BLaER1 treated with 17β-estradiol and CSF1 and Interleukin-3, amounts not matched to agents 10 nM and 100 nM (cell line): ENCODE measurements at regions not wholly inside any gene's neighbourhood (a gene's known extent, or its start where the extent isn't known, plus 50 kb on each side); places are given as distances from the start of the nearest gene placed in this dataset.
"Not testable (repeated sequence)": the region's sequence is repeated elsewhere in the genome, so short reads cannot be mapped to it uniquely, and the experiment has no call there.

Experiments
- H3K27ac ChIP-seq, 11 experiments: shearing (Covaris generic); formaldehyde crosslinking; 2 replicates each; pipeline ENCODE4 v1.8.1; 2022
- H3K27me3 ChIP-seq, 11 experiments: shearing (Covaris generic); formaldehyde crosslinking; 2 replicates each; pipeline ENCODE4 v1.8.1; 2022
- H3K36me3 ChIP-seq, 11 experiments: shearing (Covaris generic); formaldehyde crosslinking; 2 replicates each; pipeline ENCODE4 v1.8.1; 2022
- H3K4me1 ChIP-seq, 10 experiments: shearing (Covaris generic); formaldehyde crosslinking; 2 replicates each; pipeline ENCODE4 v1.8.1; 2022
- H3K4me2 ChIP-seq, 11 experiments: shearing (Covaris generic); formaldehyde crosslinking; 2 replicates each; pipeline ENCODE4 v1.8.1; 2022
- H3K4me3 ChIP-seq, 10 experiments: shearing (Covaris generic); formaldehyde crosslinking; 2 replicates each; pipeline ENCODE4 v1.8.1; 2022
- H3K9ac ChIP-seq, 11 experiments: shearing (Covaris generic); formaldehyde crosslinking; 2 replicates each; pipeline ENCODE4 v1.8.1; 2022
- H3K9me3 ChIP-seq, 11 experiments: shearing (Covaris generic); formaldehyde crosslinking; replicated peaks in 1 of 11; 2 replicates each; pipeline ENCODE4 v1.8.1; 2022
- H4K20me1 ChIP-seq, 11 experiments: shearing (Covaris generic); formaldehyde crosslinking; 2 replicates each; pipeline ENCODE4 v1.8.1; 2022
- Cebpa-rat ChIP-seq, 11 experiments: shearing (Covaris generic); IDR thresholded peaks; 2 replicates each; pipeline ENCODE4 v1.8.1; 2022

- H3K9ac ChIP-seq: peak overlapping the region in 4 of 11 experiments; percentile 52 to 72 (median 60); a peak in 6 of 22 replicates
- 0 out of 22 replicates have a peak, but pooled peaks cover 0 to under 1% (median 0%) of the 10 kb centered on the region in 11 experiments for H4K20me1 ChIP-seq
- H3K9me3 ChIP-seq: no peaks in the 10 kb centered on the region; a peak in 1 of 22 replicates
- H3K4me2 ChIP-seq: peak overlapping the region in 7 of 11 experiments; percentile 49 to 100 (median 84); a peak in 12 of 22 replicates
- peak overlapping the region in 3 of 10 experiments; percentile 3 to 17 (median 6); a peak in 1 of 20 replicates for H3K4me3 ChIP-seq
- H3K27ac ChIP-seq: peak overlapping the region in 4 of 11 experiments; percentile 60 to 82 (median 76); a peak in 7 of 22 replicates
- H3K4me1 ChIP-seq: peaks cover 18 to 84% (median 27%) of the 10 kb centered on the region in 10 experiments
- TF ChIP-seq Cebpa-rat (IDR thresholded peaks at IDR 0.05): no peak
- H3K36me3 ChIP-seq: no peaks in the 10 kb centered on the region
- H3K27me3 ChIP-seq: peaks cover 4 to 23% (median 14%) of the 10 kb centered on the region in 11 experiments
Measured at GRCh38 chr17:77286641-77287431, 146.1 kb downstream of the SEC14L1 start.

GRCh38 chr17:77287432-77288068 lies 146.8 kb downstream of the SEC14L1 start:
- Histone ChIP-seq H3K4me3 (no peak overlapping the region), H3K9ac (peak overlapping the region in 1 of 11 experiments; percentile 72; a peak in 2 of 22 replicates), H3K27me3 (peaks cover 0 to 16% (median 7%) of the 10 kb centered on the region in 11 experiments; a peak in 18 of 22 replicates), H3K9me3 (no peaks in the 10 kb centered on the region; a peak in 1 of 22 replicates), H4K20me1 (no peaks in the 10 kb centered on the region), H3K4me2 (peak overlapping the region in 4 of 11 experiments; percentile 84 to 100 (median 97); a peak in 7 of 22 replicates), H3K27ac (peak overlapping the region in 2 of 11 experiments; percentile 76 to 82; a peak in 4 of 22 replicates), H3K4me1 (peaks cover 15 to 77% (median 23%) of the 10 kb centered on the region in 10 experiments), H3K36me3 (no peaks in the 10 kb centered on the region)
- TF ChIP-seq Cebpa-rat (IDR thresholded peaks at IDR 0.05): no peak

- H3K4me2 ChIP-seq: peak overlapping the region in 3 of 11 experiments; percentile 97 to 100 (median 97); a peak in 6 of 22 replicates
- H3K4me1 ChIP-seq: peaks cover 14 to 71% (median 23%) of the 10 kb centered on the region in 10 experiments; a peak in 19 of 20 replicates
- no peaks in the 10 kb centered on the region; a peak in 1 of 22 replicates for H3K9me3 ChIP-seq
- H3K9ac ChIP-seq: no peak overlapping the region
- peaks cover 0 to 10% (median under 1%) of the 10 kb centered on the region in 11 experiments; a peak in 6 of 22 replicates for H3K27me3 ChIP-seq
- H4K20me1 ChIP-seq: no peaks in the 10 kb centered on the region
- no peak for TF ChIP-seq Cebpa-rat (IDR thresholded peaks at IDR 0.05)
- H3K36me3 ChIP-seq: no peaks in the 10 kb centered on the region
- H3K4me3 ChIP-seq: no peak overlapping the region
- H3K27ac ChIP-seq: 0 out of 22 replicates have a peak overlapping the region, but pooled peaks of 1 of the 11 experiments have one; percentile 82
Measured at GRCh38 chr17:77288115-77288619, 147.4 kb downstream of the SEC14L1 start.

GRCh38 chr17:77290759-77291558 lies 150.2 kb downstream of the SEC14L1 start:
- H3K27ac ChIP-seq, H3K9me3 ChIP-seq, H4K20me1 ChIP-seq, H3K36me3 ChIP-seq, H3K9ac ChIP-seq, H3K4me2 ChIP-seq, H3K4me3 ChIP-seq, H3K27me3 ChIP-seq: not testable (repeated sequence)
- peaks cover 12 to 57% (median 19%) of the 10 kb centered on the region in 10 experiments for H3K4me1 ChIP-seq

- H3K4me3 ChIP-seq: no peak overlapping the region
- no peak for TF ChIP-seq Cebpa-rat (IDR thresholded peaks at IDR 0.05)
- no peaks in the 10 kb centered on the region for H4K20me1 ChIP-seq
- no peaks in the 10 kb centered on the region for H3K27me3 ChIP-seq
- no peaks in the 10 kb centered on the region for H3K36me3 ChIP-seq
- no peak overlapping the region for H3K9ac ChIP-seq
- no peaks in the 10 kb centered on the region; a peak in 1 of 22 replicates for H3K9me3 ChIP-seq
- no peak overlapping the region for H3K4me2 ChIP-seq
- H3K4me1 ChIP-seq: peaks cover 10 to 55% (median 17%) of the 10 kb centered on the region in 10 experiments
- H3K27ac ChIP-seq: no peak overlapping the region
Measured at GRCh38 chr17:77291591-77292386, 151.0 kb downstream of the SEC14L1 start.

- Histone ChIP-seq H3K27me3 (no peaks in the 10 kb centered on the region), H3K9ac (no peak overlapping the region), H3K4me3 (no peak overlapping the region), H3K9me3 (no peaks in the 10 kb centered on the region; a peak in 1 of 22 replicates), H3K27ac (no peak overlapping the region), H4K20me1 (no peaks in the 10 kb centered on the region; a peak in 1 of 22 replicates), H3K36me3 (no peaks in the 10 kb centered on the region), H3K4me2 (peak overlapping the region in 5 of 11 experiments; percentile 60 to 84 (median 76); a peak in 7 of 22 replicates), H3K4me1 (peaks cover 11 to 26% (median 15%) of the 10 kb centered on the region in 10 experiments)
- no peak for TF ChIP-seq Cebpa-rat (IDR thresholded peaks at IDR 0.05)
Measured at GRCh38 chr17:77294761-77295160, 154.0 kb downstream of the SEC14L1 start.

GRCh38 chr17:77295241-77295853 lies 154.6 kb downstream of the SEC14L1 start:
- Histone ChIP-seq H4K20me1 (no peaks in the 10 kb centered on the region; a peak in 1 of 22 replicates), H3K27me3 (no peaks in the 10 kb centered on the region), H3K36me3 (no peaks in the 10 kb centered on the region), H3K4me2 (peak overlapping the region in 10 of 11 experiments; percentile 44 to 84 (median 60); a peak in 20 of 22 replicates), H3K4me1 (peaks cover 11 to 21% (median 15%) of the 10 kb centered on the region in 10 experiments), H3K9me3 (no peaks in the 10 kb centered on the region; a peak in 1 of 22 replicates), H3K27ac (no peak overlapping the region), H3K4me3 (no peak overlapping the region), H3K9ac (no peak overlapping the region)
- no peak for TF ChIP-seq Cebpa-rat (IDR thresholded peaks at IDR 0.05)
